ENCODE measurements at regions not wholly inside any gene's neighbourhood (a gene's known extent, or its start where the extent isn't known, plus 50 kb on each side); places are given as distances from the start of the nearest gene placed in this dataset.
"Not testable (repeated sequence)": the region's sequence is repeated elsewhere in the genome, so short reads cannot be mapped to it uniquely, and the experiment has no call there.

DNA sequence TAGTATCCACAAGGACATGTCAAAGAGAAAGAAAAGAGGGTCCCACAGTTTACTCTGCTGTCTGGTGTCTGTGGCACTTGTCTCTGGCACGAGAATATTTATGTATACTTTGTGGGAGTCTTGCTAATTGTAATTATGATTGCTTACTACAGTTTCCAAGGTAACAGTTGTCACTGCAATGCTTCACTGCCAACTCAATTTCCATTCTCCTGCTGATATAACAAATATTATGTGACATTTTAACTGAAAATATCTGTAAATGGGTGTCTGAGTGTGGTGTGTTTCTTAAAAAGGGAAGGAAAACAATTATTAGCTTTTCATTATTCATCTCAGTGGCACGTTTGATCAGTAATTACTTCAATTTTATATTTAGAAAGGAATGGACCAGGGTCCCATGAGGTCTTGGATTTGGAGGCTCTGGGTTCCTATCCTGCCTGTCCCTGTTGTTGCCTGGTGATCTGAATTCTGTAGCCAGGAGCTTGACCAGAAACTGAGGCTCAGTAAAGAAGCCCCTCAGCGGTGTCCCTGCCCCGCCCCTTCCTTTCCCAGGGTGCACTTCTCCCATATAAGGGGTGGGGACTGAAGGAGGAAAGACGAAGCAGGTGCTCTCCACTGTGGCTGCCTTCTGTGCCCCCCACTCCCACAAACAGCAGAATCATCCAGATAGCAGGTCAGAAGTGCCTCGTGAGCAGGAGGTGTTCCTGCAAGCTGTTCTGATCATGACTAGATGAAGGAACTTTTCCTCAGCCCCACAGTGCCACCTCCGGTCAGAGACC is 137.3 kb upstream of the KIF2A start:
- Histone ChIP-seq H3K4me1 (ENCODE audit: insufficient read depth, low read length) (no peaks in the 10 kb centered on the region), H3K9me3 (ENCODE audit: control insufficient read depth, insufficient read depth, low read length) (no peaks in the 10 kb centered on the region), H3K9ac (ENCODE audit: low read depth, low read length) (no peak overlapping the region), H3K36me3 (ENCODE audit: insufficient read depth, low read length) (no peaks in the 10 kb centered on the region)

DNA sequence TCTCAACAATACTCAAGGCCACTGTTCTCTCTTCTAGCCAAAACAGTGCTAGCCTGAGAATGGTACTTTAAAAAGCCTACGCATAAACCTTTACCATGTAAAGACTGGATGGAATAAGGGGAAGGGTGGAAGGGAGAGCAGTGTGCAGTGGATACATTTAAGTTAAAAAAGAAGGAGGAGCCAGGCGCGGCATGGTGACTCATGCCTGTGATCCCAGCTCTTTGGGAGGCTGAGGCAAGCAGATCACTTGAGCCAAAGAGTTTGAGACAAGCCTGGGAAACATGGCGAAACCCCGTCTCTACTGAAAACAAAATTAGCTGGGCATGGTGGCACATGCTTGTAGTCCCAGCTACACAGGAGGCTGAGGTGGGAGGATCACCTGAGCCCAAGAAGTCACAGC is 127.7 kb upstream of the KIF2A start:
- no peaks in the 10 kb centered on the region for H3K9me3 ChIP-seq (ENCODE audit: control insufficient read depth, insufficient read depth, low read length)
- no peaks in the 10 kb centered on the region for H3K36me3 ChIP-seq (ENCODE audit: insufficient read depth, low read length)
- H3K4me1 ChIP-seq (ENCODE audit: insufficient read depth, low read length): no peaks in the 10 kb centered on the region
- H3K9ac ChIP-seq (ENCODE audit: low read depth, low read length): no peak overlapping the region

DNA sequence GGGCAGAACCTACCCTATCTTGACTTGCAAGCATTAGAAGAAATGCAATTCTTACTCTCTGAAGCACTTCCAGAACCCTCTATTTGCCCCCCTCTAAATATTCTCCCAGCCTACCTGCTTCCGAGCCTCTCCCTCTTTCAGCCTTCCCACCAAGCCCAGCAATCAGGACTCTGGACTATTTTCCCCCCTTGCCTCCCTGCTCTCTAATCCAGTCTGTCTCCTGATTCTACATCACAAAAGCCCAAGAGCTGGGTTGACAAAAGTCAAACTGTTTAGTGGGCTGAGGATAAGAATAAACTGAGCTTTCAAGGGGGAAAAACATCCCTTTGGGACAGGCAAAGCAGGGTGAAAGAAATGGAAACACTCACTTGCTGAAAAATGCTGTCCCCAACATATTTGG is 123.2 kb upstream of the KIF2A start:
- no peak overlapping the region for H3K9ac ChIP-seq (ENCODE audit: low read depth, low read length)

DNA sequence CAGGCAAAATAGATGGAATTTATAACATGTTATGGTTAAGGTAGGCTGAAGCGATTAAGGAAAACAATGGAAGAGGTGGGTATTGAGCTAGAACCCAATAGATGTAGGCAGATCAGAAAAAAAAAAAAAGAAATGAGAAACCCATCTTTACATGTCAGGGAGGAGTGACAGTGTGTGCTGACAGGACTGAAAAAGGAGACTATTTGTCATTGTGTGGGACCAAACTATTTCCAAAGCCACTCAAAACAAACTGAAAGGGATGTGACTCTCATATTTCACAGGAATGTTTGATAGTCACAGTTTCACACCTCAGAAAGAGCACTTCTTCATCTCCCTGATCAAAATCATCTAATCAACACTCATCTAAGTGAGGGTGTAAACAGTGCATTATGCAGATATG is 122.3 kb upstream of the KIF2A start:
- H3K9ac ChIP-seq (ENCODE audit: low read depth, low read length): no peak overlapping the region
- H3K36me3 ChIP-seq (ENCODE audit: insufficient read depth, low read length): no peaks in the 10 kb centered on the region
- H3K9me3 ChIP-seq (ENCODE audit: control insufficient read depth, insufficient read depth, low read length): no peaks in the 10 kb centered on the region
- no peaks in the 10 kb centered on the region for H3K4me1 ChIP-seq (ENCODE audit: insufficient read depth, low read length)

More for the DNA sequence above, 123.2 kb upstream of the KIF2A start:
- Histone ChIP-seq H3K36me3 (ENCODE audit: insufficient read depth, low read length) (no peaks in the 10 kb centered on the region), H3K4me1 (ENCODE audit: insufficient read depth, low read length) (no peaks in the 10 kb centered on the region), H3K9me3 (ENCODE audit: control insufficient read depth, insufficient read depth, low read length) (no peaks in the 10 kb centered on the region)

- Histone ChIP-seq H3K9me3 (ENCODE audit: control insufficient read depth, insufficient read depth, low read length) (no peaks in the 10 kb centered on the region), H3K4me1 (ENCODE audit: insufficient read depth, low read length) (no peaks in the 10 kb centered on the region), H3K9ac (ENCODE audit: low read depth, low read length) (no peak overlapping the region), H3K36me3 (ENCODE audit: insufficient read depth, low read length) (no peaks in the 10 kb centered on the region)
Observed at GRCh38 chr5:62184444-62184843, 121.6 kb upstream of the KIF2A start.

DNA sequence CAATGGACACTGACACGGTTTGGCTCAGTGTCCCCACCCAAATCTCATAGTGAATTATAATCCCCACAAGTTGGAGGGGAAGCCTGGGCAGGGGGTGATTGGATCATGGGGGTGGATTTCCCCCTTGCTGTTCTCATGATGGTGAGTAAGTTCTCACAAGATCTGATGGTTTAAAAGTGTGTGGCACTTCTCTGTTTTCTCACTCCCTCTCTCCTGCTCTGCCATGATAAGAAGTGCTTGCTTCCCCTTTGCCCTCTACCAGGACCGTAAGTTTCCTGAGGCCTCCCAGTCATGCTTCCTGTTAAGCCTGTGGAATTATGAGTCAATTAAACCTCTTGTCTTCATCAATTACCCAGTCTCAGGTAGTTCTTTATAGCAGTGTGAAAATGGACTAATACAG is 115.8 kb upstream of the KIF2A start:
- H3K9ac ChIP-seq (ENCODE audit: low read depth, low read length): no peak overlapping the region
- peaks cover 6% of the 10 kb centered on the region; the same call in 1 of the 2 replicates for H3K9me3 ChIP-seq (ENCODE audit: control insufficient read depth, insufficient read depth, low read length)
- no peaks in the 10 kb centered on the region; the same call in 1 of the 2 replicates for H3K36me3 ChIP-seq (ENCODE audit: insufficient read depth, low read length)
- H3K4me1 ChIP-seq (ENCODE audit: insufficient read depth, low read length): no peaks in the 10 kb centered on the region

DNA sequence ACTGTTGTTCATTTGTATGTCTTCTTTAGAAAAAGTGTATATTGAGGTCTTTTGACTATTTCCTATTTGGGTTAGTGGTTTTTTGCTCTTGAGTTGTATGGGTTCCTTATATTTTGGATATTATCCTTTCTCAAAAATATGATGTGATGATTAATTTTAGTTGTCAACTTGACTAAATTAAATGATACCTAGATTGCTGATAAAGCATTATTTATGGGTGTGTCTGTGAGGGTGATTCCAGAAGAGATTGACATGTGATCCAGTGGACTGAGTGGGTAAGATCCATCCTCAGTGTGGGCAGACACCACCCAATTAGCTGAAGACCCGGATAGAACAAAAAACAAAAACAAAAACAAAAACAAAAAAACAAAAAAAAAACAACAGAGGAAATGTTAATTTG is 115.1 kb upstream of the KIF2A start:
- Histone ChIP-seq H3K4me1 (ENCODE audit: insufficient read depth, low read length) (no peaks in the 10 kb centered on the region), H3K36me3 (ENCODE audit: insufficient read depth, low read length) (no peaks in the 10 kb centered on the region; the same call in 1 of the 2 replicates), H3K9me3 (ENCODE audit: control insufficient read depth, insufficient read depth, low read length) (peaks cover 6% of the 10 kb centered on the region; the same call in 1 of the 2 replicates)

GRCh38 chr5:62192958-62193357 is 113.0 kb upstream of the KIF2A start:
- Histone ChIP-seq H3K9ac (ENCODE audit: low read depth, low read length) (no peak overlapping the region), H3K9me3 (ENCODE audit: control insufficient read depth, insufficient read depth, low read length) (peaks cover 6% of the 10 kb centered on the region; the same call in 1 of the 2 replicates)

More for the DNA sequence above, 115.1 kb upstream of the KIF2A start:
- H3K9ac ChIP-seq (ENCODE audit: low read depth, low read length): no peak overlapping the region

GRCh38 chr5:62196532-62196931 is 109.5 kb upstream of the KIF2A start:
- not testable (repeated sequence) for H3K9me3 ChIP-seq (ENCODE audit: control insufficient read depth, insufficient read depth, low read length); H3K4me1 ChIP-seq (ENCODE audit: insufficient read depth, low read length); H3K36me3 ChIP-seq (ENCODE audit: insufficient read depth, low read length); H3K9ac ChIP-seq (ENCODE audit: low read depth, low read length)

More at GRCh38 chr5:62192958-62193357, 113.0 kb upstream of the KIF2A start:
- Histone ChIP-seq H3K36me3 (ENCODE audit: insufficient read depth, low read length) (no peaks in the 10 kb centered on the region; the same call in 1 of the 2 replicates), H3K4me1 (ENCODE audit: insufficient read depth, low read length) (no peaks in the 10 kb centered on the region)

- H3K36me3 ChIP-seq (ENCODE audit: insufficient read depth, low read length): no peaks in the 10 kb centered on the region
- no peaks in the 10 kb centered on the region for H3K4me1 ChIP-seq (ENCODE audit: insufficient read depth, low read length)
- H3K9ac ChIP-seq (ENCODE audit: low read depth, low read length): no peak overlapping the region
- H3K9me3 ChIP-seq (ENCODE audit: control insufficient read depth, insufficient read depth, low read length): peaks cover 1% of the 10 kb centered on the region; the same call in 1 of the 2 replicates
Observed at GRCh38 chr5:62197697-62198096, 108.3 kb upstream of the KIF2A start.

DNA sequence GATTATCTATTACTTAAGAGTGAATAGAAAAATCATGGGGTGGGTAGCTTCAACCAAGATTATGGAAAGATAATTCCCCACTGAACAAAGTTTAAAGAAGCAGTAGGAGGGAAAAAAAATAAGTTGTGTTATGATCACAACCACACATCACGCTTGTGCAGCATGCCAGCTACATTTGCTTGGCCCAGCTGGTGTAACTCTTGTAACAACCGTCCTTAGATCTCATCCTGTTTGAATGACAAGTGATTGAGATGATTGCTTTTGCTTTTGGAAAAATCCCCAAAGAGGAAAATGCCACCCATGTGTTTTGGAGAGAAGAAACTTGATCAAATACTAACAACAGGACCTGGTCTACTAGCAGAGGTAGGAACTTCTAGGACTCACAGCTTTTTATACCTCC is 107.6 kb upstream of the KIF2A start:
- Histone ChIP-seq H3K36me3 (ENCODE audit: insufficient read depth, low read length) (no peaks in the 10 kb centered on the region), H3K4me1 (ENCODE audit: insufficient read depth, low read length) (no peaks in the 10 kb centered on the region), H3K9ac (ENCODE audit: low read depth, low read length) (no peak overlapping the region), H3K9me3 (ENCODE audit: control insufficient read depth, insufficient read depth, low read length) (no peaks in the 10 kb centered on the region)

DNA sequence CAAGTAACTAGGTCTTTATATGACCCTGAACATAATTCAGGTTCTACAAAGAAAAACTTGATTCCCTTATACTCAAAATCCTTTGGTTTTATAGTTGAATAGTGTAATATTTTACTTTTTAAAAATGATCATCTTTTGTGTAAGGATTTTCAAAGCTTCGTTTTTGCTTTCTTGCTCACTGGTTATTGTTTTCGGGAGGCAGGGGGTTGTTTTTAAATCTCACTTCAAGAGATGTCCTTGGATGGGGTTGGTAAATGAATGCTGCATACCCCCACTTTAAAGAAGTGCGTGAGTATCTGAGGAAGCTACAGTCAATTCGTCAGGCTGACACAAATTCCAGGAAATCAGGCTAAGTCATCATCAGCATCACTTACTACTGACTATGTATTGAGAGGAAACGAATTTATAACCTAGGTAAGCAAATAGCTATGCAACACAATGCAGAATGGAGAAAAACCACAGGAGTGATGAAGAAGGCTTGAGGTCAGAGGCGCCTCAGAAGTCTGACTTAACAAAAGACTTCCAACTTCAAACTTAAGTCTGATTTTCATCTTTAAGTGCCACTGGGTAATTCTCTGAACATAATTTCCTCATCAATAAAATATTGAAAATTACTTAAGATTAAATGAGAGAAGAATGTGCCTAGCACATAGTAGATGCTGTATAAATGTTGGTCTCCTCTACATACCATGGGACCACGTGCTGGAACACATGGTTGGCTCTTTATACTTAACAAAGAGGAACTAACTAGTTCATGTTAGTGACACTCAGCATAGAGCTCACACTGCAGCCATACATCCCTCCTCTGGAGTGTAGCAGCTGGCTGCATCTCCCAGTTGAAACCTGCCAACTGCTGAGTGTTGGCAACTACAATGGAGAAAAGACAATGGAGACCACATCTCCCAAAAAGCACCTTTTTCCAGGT is 106.0 kb upstream of the KIF2A start:
- Histone ChIP-seq H3K9me3 (ENCODE audit: control insufficient read depth, insufficient read depth, low read length) (no peaks in the 10 kb centered on the region), H3K9ac (ENCODE audit: low read depth, low read length) (no peak overlapping the region), H3K36me3 (ENCODE audit: insufficient read depth, low read length) (no peaks in the 10 kb centered on the region), H3K4me1 (ENCODE audit: insufficient read depth, low read length) (no peaks in the 10 kb centered on the region)

DNA sequence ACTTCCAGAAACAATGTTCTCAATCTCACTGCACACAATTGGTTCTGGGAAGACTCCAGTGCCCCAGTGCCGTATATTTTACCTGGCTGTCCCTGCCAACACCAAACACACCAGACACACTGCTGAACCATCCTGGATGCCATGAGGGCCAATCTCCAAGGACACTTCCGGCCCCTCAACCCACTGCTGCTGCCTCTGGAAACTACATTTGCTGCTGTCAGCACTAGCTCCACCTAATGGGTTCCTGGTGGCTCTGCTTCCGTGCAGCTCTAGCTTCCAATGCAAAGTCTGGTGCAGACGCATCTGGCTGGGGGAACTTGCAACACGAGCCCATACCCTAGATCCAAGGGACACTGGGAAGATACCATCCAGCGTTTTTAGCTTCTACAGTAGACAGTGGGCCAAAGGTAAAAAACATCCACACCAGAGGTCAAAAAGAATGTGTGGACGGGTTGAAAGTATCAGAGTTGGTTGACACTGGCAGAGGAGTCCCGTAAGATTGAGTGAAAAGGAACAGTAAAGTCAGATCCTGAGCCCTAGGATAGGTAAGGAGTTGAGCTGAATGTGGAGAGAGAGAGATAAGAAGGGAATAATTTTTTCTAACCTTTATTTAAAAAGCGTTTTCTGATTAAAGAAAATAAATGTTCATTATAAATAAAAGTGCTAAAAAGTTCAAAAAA is 99.7 kb upstream of the KIF2A start:
- no peaks in the 10 kb centered on the region for H3K4me1 ChIP-seq (ENCODE audit: insufficient read depth, low read length)
- H3K9ac ChIP-seq (ENCODE audit: low read depth, low read length): no peak overlapping the region
- H3K36me3 ChIP-seq (ENCODE audit: insufficient read depth, low read length): no peaks in the 10 kb centered on the region
- no peaks in the 10 kb centered on the region for H3K9me3 ChIP-seq (ENCODE audit: control insufficient read depth, insufficient read depth, low read length)

DNA sequence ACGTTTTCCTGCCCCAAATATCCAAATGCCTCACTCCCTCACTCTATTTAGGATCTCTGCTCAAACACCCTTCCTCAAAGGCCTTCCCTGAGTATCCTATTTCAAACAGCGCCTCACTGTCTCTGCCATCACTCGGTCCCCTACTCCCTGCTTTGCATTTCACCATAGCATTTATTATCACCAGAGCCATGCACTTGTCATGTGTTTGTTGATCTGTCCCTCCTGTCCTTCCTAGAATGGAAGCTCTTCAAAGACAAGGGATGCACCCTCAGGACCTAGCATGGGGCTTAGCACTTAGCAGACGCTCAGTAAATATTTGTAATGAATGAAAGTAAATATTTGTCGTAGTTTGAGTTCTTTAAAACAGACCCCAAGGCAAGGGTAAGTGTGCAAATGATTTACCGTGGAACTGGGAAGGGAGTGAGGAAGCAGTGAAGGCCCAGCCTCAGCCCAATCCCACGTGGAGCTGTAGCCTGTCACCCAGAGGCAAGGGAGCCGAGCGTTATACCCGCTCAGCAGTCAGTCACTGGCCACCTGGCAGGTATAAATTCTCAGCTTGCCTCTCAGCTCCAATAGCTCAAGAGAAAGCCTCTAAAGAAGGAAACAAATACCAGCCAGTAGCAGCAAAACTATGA is 97.7 kb upstream of the KIF2A start:
- Histone ChIP-seq H3K9me3 (ENCODE audit: control insufficient read depth, insufficient read depth, low read length) (no peaks in the 10 kb centered on the region), H3K36me3 (ENCODE audit: insufficient read depth, low read length) (no peaks in the 10 kb centered on the region), H3K9ac (ENCODE audit: low read depth, low read length) (no peak overlapping the region), H3K4me1 (ENCODE audit: insufficient read depth, low read length) (no peaks in the 10 kb centered on the region)
